Left colon (tissue), 2 donors: ENCODE measurements at regions not wholly inside any gene's neighbourhood (a gene's known extent, or its start where the extent isn't known, plus 50 kb on each side); places are given as distances from the start of the nearest gene placed in this dataset.
"Not testable (repeated sequence)": the region's sequence is repeated elsewhere in the genome, so short reads cannot be mapped to it uniquely, and the experiment has no call there.

Experiments used
- ATAC-seq: fragments of 200-7000 bp; cut with Tn5 transposase; one replicate; pipeline ENCODE4 v1.9.1; 2020; ENCODE audit warnings: mild to moderate bottlenecking, moderate library complexity
- DNase-seq, 2 donors: peaks; one replicate each; pipeline ENCODE4 v3.0.0-alpha.2; 2020
- intact Hi-C, 2 donors: fragments of 100-400 bp; cut with DNase I in 1 of 2; cut with micrococcal nuclease in 1 of 2; formaldehyde crosslinking; loops; one replicate each; pipeline versions ENCODE4 v1.11.2 to v1.14.0; 2022; cut with DNase I, micrococcal nuclease
- donor health status: DM: no; HTN: no; CAD: no.
- donor health status: DM: yes; HTN: yes; CAD: no.

DNA sequence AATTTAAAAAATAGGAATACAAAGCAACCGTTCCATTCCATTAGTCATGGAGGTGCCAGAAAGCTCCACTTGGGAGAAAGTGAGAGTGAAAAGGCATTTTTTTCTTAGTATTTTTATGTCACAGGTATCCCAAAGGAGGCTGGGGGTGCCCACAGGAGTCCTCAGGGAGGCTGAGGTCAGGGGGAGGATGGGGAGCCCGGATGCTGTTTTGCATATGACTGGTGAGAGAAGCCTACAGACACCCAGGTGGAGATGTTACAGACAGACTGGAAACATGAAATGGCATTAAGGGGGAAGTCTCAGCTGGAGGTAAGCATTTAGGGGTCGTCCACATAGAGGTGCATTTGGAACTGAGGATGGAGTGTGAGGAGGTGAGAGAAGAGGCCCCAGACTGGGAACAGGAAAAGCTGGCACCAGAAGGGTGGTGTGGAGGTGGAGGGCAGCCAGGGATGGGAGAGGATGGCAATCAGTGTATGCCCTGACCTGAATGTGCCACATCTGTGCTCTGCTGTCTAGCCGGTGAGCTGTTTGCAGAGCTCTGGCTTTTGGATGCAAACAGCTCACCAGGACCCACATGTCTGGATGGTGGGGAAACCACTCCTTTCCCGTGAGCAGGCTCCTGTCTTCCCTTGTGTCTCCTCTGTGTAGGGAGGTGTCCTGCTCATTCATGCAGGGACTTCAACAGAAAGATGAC is 101.1 kb downstream of the RAMP3 start:
- no peak for DNase-seq
- intact Hi-C loops = loop anchor here in 1 of 2 donors (5.0 kb wide), 1 partner anchor 101 kb away; the partner anchor contains the start of gene RAMP3
- ATAC-seq = no peak

GRCh38 chr7:45259227-45259596 is 101.6 kb downstream of the RAMP3 start:
- ATAC-seq (no peak), DNase-seq (no peak)
- intact Hi-C loops = loop anchor here in 1 of 2 donors (5.0 kb wide), 1 partner anchor 102 kb away; the partner anchor contains the start of gene RAMP3

DNA sequence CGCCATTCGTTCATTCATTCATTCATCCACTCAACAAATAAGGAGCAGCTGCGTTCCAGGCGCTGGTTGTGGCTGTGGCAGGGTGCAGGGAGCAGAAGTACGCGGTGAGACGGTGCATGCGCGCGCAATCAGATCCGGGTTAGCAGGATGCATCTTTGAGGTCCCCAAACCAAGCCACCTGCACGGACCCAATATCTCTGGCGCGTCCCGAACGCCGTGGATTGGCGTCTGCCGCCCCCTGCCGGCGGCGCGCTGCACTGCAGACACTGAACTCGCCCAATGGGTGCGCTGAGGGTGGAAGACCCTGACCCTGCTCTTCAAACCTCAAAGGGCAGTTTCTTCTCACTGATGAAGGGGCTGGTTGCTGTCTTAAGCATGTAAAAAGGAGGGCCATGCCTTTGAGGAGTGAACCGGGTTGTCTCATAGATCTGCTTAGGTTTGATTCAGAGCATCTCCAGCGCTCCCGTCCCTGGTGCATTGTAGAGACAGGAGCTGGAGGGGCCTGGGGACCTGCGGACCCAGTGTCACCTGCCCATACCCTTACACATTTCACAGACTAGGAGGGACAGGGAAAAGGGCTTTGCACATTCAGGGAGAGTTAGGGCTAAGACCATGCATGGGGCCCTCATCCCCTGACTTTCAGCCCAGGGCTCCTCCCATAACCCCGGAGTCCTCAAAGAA is 102.5 kb downstream of the RAMP3 start:
- peak; percentile 62 for ATAC-seq
- DNase-seq = peak in 1 of 2 donors; percentile 61
- intact Hi-C loops = loop anchor here (2.0 to 5.0 kb wide), 2 partner anchors 103 to 105 kb away; partner anchors contain the start of gene RAMP3 (in 1 of the 2)

GRCh38 chr7:45267262-45267661 is 109.7 kb downstream of the RAMP3 start:
- no peak for ATAC-seq
- DNase-seq = no peak
- intact Hi-C loops = no loop called here

DNA sequence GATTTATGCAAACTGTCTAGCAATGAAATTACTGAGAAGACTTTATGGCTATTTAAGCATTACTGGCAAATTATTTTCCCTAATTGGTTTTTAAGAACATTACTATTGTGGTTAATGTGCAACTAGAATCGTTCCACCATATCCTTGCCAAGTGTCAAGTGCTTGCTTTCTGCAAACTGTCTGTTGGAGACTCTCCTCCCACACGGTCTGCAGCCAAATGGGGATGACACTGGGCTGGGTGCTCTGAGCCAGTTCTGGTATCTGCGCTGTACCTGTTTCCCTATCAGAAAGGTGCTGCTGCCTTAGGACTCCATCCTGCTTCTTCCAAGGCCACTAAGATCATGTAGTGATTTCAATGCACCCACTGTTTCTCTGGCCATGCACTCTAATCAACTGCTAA is 110.4 kb downstream of the RAMP3 start:
- DNase-seq (no peak), ATAC-seq (no peak)
- intact Hi-C loops = no loop called here

DNA sequence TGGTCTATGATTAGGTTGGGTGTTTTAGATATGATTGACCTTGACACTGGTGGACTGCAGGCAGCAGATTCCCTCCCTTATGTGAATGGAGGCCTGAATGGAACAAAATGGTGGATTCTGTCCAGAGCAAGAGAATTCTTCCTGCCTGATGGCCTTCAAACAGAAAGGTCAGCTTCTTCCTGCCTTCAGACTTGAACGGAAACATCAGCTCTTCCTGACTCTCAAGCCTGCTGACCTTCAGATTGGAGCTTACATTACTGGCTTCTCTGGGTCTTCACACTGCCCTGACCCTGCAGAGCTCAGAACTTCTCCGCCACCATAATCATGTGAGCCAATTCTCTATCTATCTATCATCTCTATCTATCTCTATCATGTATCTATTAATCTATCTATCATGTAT is 111.6 kb downstream of the RAMP3 start:
- intact Hi-C loops = no loop called here
- DNase-seq = no peak
- no peak for ATAC-seq

DNA sequence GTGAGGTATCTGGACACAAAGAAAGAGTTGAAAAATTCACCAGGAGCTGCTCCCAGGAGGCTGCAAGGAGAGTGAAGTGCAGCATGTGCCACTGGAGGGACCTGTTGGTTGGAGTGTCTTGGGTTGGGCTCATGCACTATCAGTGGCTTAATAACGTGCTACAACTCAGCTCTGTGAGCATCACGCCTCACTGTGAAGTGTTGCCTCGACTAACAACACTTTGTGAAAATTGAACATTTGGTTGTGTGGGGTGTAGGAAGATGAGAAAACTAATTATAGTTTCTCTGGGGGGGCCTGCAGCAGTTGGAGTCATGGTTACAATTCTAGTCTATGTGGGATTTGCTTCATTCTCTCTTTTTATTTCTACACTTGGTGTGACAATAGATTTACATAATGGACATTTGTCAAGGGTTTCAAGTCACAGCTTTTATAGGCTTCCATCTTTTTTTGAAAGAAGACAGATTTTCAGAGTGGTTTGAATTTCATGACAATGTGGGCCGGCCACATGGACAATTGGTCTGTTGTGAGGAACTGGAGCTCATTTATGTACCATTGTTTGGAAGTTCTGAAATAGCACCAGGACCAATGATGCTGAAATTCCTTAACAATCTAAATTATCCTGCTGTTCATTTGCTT is 121.3 kb downstream of the RAMP3 start:
- intact Hi-C loops = no loop called here
- DNase-seq (no peak), ATAC-seq (no peak)

- ATAC-seq, DNase-seq: not testable (repeated sequence)
These were observed 132.0 kb downstream of the RAMP3 start for GRCh38 chr7:45289611-45290010.

GRCh38 chr7:45290880-45291279 is 133.3 kb downstream of the RAMP3 start:
- intact Hi-C loops = no loop called here
- no peak for DNase-seq
- no peak for ATAC-seq

More at GRCh38 chr7:45289611-45290010, 132.0 kb downstream of the RAMP3 start:
- intact Hi-C loops = not testable (repeated sequence)

- intact Hi-C loops = no loop called here
- no peak for ATAC-seq
- no peak for DNase-seq
These were observed 134.9 kb downstream of the RAMP3 start for GRCh38 chr7:45292481-45292880.

DNA sequence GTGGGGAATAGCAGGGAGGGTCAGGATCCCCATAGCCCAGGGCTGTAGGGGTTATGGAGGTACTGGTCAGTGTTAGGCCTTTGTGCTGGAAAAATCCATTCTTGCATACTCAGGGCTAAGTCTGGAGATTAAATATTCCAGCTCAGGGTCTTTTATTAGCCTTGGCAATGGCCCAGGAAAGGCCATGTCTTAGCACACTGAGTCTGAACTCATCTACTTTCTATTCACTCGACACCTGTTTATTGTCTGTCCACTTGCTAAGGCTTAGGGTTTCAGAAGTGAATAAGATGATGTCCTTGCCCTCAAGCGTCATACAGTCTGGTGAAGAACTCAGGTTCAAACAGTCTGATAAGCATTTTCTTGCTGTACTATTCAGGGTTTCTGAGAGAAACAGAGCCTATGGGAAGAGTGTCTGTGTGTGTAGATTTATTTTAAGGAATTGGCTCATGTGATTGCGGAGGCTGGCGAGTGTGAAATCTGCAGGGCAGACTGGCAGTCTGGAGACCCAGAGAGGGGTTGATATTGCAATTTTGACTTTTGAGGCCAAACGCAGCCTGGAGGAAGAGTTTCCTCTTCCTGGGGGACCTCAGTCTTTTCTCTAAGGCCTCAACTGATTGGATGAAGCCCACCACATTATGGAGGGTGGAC is 135.8 kb downstream of the RAMP3 start:
- ATAC-seq = no peak
- DNase-seq = no peak
- intact Hi-C loops = no loop called here

- intact Hi-C loops = no loop called here
- DNase-seq (no peak), ATAC-seq (no peak)
These were observed 137.0 kb downstream of the RAMP3 start for GRCh38 chr7:45294559-45294958.

DNA sequence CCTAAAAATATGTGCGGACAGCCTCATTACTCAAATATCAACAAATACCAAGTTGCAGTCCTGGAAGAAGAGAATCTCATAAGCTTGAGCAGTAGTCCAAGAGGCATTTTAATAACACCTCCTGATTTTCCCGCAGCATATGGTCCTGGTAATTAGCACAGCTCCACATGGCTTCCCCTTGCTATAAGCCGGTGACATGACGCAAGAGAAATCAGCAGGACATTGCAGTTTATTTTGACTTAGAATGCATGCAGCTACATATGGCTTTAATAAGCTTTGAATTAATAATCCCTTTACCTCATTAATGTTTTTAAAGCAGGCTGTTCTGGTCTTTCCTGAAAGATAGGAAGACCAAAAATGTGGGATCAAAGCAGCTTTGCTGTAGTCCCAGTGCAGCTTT is 137.6 kb downstream of the RAMP3 start:
- intact Hi-C loops = no loop called here
- no peak for DNase-seq
- ATAC-seq = no peak

- intact Hi-C loops = no loop called here
- no peak for ATAC-seq
- DNase-seq = no peak
These were observed 139.2 kb downstream of the RAMP3 start for GRCh38 chr7:45296748-45297147.

- DNase-seq (no peak), ATAC-seq (no peak)
- intact Hi-C loops = no loop called here
These were observed 149.2 kb downstream of the RAMP3 start for GRCh38 chr7:45306752-45307305.

DNA sequence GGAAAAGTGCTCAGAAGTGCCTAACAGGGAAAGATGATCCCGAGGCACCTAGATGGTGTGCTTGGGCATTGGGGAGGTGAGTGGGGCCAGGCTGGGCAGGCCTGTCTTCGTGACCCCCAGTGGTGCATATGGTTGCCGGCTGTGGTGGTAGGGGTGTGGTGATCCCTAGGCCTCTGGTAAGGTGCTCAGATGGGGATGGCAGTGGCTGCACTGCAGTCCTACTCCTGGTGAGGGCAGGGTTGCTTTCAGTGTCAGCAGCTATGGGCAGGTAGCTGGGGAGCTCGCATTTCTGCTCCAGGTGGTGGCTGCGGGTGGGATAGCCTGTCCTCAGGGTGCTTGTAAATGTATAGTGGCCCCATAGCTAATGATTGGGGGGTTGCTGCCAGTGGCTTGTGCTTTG is 154.0 kb downstream of the RAMP3 start:
- ATAC-seq (no peak), DNase-seq (no peak)
- intact Hi-C loops = no loop called here

GRCh38 chr7:45315512-45315911 is 157.9 kb downstream of the RAMP3 start:
- intact Hi-C loops, ATAC-seq, DNase-seq: not testable (repeated sequence)

- ATAC-seq (no peak), DNase-seq (no peak)
- intact Hi-C loops = no loop called here
These were observed 167.2 kb downstream of the RAMP3 start for GRCh38 chr7:45324683-45325237.

DNA sequence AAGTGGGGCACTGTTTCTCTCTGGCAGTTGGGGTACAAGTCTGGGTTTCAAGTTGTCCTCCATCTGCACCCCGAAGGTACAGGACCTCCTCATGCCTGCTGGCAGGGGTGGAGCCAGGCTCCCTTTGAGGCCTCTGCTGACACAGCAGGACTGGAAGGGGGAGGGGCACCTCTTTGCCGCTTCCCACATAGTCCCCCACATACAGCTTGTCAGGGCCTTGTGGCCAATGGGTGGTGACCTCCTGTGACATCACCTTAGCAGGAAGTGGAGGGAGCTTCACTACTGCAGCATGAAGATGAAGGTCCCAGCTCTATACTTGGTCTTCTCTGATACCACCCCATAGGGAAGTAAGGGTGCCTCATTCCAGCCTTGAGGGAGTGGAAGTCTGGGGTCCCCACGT is 167.8 kb downstream of the RAMP3 start:
- intact Hi-C loops = no loop called here
- ATAC-seq (no peak), DNase-seq (no peak)
